ENCODE measurements at regions not wholly inside any gene's neighbourhood (a gene's known extent, or its start where the extent isn't known, plus 50 kb on each side); places are given as distances from the start of the nearest gene placed in this dataset.

- Histone ChIP-seq H3K4me2 (ENCODE audit: insufficient read depth, low read length) (no peak overlapping the region), H3K4me3 (no peak overlapping the region), H3K9ac (ENCODE audit: insufficient read depth in 1 of 2, low read depth in 2 of 2, low read length in 2 of 2) (no peak overlapping the region), H3K27ac (ENCODE audit: extremely low read depth, low read depth, low read length) (no peak overlapping the region), H4K20me1 (replicated peaks; ENCODE audit: control insufficient read depth, insufficient read depth, low read length) (no peaks in the 10 kb centered on the region), H3K9me3 (replicated peaks; ENCODE audit: control insufficient read depth, insufficient read depth, low read depth, low read length) (no peaks in the 10 kb centered on the region), H3K36me3 (ENCODE audit: control insufficient read depth, insufficient read depth, low read length) (no peaks in the 10 kb centered on the region), H3K79me2 (ENCODE audit: control insufficient read depth, insufficient read depth, low read length) (no peaks in the 10 kb centered on the region), H3K9me1 (ENCODE audit: control insufficient read depth, insufficient read depth, low read length) (no peaks in the 10 kb centered on the region), H3K27me3 (ENCODE audit: control insufficient read depth in 2 of 2, insufficient read depth in 2 of 2, low read length in 2 of 2) (no peaks in the 10 kb centered on the region), H3K4me1 (replicated peaks in 1 of 2; ENCODE audit: control insufficient read depth in 2 of 2, insufficient read depth in 2 of 2, low read length in 2 of 2) (no peaks in the 10 kb centered on the region), H2AFZ (ENCODE audit: low read depth, low read length) (no peak overlapping the region)
- no peak for TF ChIP-seq IRF2 (CRISPR knock-in tag; IDR thresholded peaks at IDR 0.05)
- no peak for TF ChIP-seq TBL1XR1 (IDR thresholded peaks at IDR 0.05; ENCODE audit: low read length in 2 of 2)
- no peak for TF ChIP-seq THRB (CRISPR knock-in tag; conservative IDR thresholded peaks at IDR 0.05)
- TF ChIP-seq DIDO1 (tag; IDR thresholded peaks at IDR 0.05; ENCODE audit: low read depth): no peak
- TF ChIP-seq MCM7 (IDR thresholded peaks at IDR 0.05): no peak
- no peak for TF ChIP-seq RFX1 (IDR thresholded peaks at IDR 0.05)
- TF ChIP-seq, protein P1, sequence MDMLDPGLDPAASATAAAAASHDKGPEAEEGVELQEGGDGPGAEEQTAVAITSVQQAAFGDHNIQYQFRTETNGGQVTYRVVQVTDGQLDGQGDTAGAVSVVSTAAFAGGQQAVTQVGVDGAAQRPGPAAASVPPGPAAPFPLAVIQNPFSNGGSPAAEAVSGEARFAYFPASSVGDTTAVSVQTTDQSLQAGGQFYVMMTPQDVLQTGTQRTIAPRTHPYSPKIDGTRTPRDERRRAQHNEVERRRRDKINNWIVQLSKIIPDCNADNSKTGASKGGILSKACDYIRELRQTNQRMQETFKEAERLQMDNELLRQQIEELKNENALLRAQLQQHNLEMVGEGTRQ (CRISPR knock-in tag; IDR thresholded peaks at IDR 0.05): no peak
- TF ChIP-seq ZNF23 (CRISPR knock-in tag; IDR thresholded peaks at IDR 0.05): no peak
- TF ChIP-seq MTA2 (IDR thresholded peaks at IDR 0.05; ENCODE audit: low read depth): no peak
- no peak for TF ChIP-seq FOXP4 (CRISPR knock-in tag; IDR thresholded peaks at IDR 0.05; ENCODE audit: borderline replicate concordance)
- no peak for TF ChIP-seq ETV1 (tag; conservative IDR thresholded peaks at IDR 0.05; ENCODE audit: low read depth)
- no peak for TF ChIP-seq DDX20 (tag; IDR thresholded peaks at IDR 0.05; ENCODE audit: low read depth)
- no peak for TF ChIP-seq CHD4 (IDR thresholded peaks at IDR 0.05; ENCODE audit: insufficient read depth, insufficient replicate concordance, low read depth, low read length, poor library complexity, severe bottlenecking)
- TF ChIP-seq CAMTA2 (CRISPR knock-in tag; conservative IDR thresholded peaks at IDR 0.05): no peak
- no peak for TF ChIP-seq PHF21A (IDR thresholded peaks at IDR 0.05; ENCODE audit: borderline replicate concordance, low read depth)
- POLR2A ChIA-PET: interaction anchor here (0.6 kb wide), 1 partner anchor 449 kb away, joined by 3 read pairs; no protein-coding TSS in a partner anchor
- intact Hi-C loops (cut with micrococcal nuclease): no loop called here
- CTCF ChIA-PET (ENCODE audit: low intra/inter-chr PET ratio): no interaction called here
- no peak for DNase-seq (ENCODE audit: extremely low read depth in 1 of 4, low spot score in 3 of 4)
- BruUV-seq (replicated peaks): no TSS peak
- ATAC-seq: no peak
- no peak for FAIRE-seq
- in situ Hi-C loops (cut with MboI): no loop called here
- 2% methylated on average over 2 of the region's 2 CpGs for WGBS (ENCODE audit: insufficient coverage, low coverage, missing lambda C conversion rate)
Observed at GRCh38 chr9:100641166-100641565, 63.3 kb downstream of the CAVIN4 start.
